Activated gamma-delta T cell treated with anti-CD3 and anti-CD28 coated beads, Interleukin-2, amount 50 U/mL, for 16 hours (primary cell): ENCODE measurements at regions not wholly inside any gene's neighbourhood (a gene's known extent, or its start where the extent isn't known, plus 50 kb on each side); places are given as distances from the start of the nearest gene placed in this dataset.
"Not testable (repeated sequence)": the region's sequence is repeated elsewhere in the genome, so short reads cannot be mapped to it uniquely, and the experiment has no call there.

ENCODE experiments used
- DNase-seq: peaks from one replicate; pipeline ENCODE4 v3.0.0-alpha.2; 2020; ENCODE audit warnings: low read depth

DNA sequence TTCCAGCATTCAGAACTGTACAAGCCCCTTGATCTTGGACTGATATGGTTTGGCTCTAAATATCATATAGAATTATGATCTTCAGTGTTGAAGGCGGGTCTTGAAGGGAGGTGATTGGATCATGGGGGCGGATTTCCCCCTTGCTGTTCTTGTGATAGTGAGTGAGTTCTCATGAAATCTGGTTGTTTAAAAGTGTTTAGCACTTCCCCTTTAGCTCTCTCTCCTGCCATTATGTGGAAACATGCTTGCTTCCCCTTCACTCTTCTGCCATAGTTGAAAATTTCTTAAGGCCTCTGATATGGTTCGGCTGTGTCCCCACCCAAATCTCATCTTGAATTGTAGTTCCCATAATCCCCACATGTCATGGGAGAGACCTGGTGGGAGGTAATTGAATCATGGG lies 305.3 kb upstream of the CYRIA start:
- not testable (repeated sequence) for DNase-seq

GRCh38 chr2:16962505-16962904 lies 296.9 kb upstream of the CYRIA start:
- no peak for DNase-seq

DNA sequence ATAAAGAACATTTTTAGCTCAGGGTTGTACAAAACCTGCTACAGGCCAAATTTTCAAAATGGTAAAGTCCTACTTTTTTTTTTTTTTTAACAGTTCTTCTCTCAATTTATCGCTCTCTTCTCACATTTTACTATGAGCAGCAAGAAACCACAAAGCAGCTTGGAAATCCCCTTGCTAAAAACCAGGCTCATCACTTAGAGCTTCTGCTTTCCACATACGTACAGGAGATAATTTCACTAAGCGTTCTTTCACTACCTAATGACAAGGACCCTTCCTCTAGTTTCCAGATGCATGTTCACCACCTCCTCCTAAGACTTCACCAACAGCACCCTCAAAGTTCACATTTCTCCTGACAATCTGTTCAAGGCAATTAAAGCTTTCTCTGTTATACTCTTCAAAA lies 294.9 kb upstream of the CYRIA start:
- no peak for DNase-seq

DNA sequence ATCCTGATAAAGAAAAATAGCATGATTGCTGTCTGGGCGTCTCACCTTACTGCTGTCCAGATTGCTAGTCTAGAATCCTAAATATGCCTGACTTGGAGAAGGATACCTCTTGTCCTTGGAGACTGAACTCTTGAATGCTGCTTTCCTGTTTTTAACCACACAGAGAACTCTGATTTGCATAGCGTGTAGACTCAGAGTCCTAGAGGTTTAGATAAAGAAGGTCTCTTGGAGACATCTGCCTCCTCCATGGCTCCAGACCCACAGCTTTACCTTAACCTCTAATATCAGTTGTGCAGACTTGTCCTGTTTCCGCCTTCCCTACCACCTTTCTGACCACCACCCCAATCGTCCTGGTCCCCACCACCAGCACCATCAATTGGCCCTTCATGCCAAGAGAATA lies 292.6 kb upstream of the CYRIA start:
- no peak for DNase-seq

DNA sequence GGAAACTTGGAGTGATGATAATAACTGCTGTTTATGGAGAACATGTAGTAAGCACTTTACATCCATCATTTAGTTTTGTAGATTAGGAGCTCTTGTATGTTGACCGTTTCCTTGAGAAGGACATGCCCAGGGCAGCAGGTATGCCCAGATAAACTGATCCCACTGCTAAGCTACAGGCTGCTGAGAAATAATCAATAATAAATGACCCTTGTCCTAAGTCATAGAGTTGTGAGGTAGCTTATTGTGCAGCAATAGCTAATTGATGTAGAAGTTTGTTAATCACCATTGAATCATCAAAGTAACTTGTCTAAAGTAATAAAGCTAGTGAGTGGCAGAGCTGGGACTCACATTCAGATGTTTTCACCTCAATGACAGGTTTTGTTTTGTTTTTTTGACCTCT lies 287.2 kb upstream of the CYRIA start:
- no peak for DNase-seq

GRCh38 chr2:16952368-16952767 lies 286.7 kb upstream of the CYRIA start:
- DNase-seq: no peak

GRCh38 chr2:16950436-16950835 lies 284.8 kb upstream of the CYRIA start:
- DNase-seq: no peak

DNA sequence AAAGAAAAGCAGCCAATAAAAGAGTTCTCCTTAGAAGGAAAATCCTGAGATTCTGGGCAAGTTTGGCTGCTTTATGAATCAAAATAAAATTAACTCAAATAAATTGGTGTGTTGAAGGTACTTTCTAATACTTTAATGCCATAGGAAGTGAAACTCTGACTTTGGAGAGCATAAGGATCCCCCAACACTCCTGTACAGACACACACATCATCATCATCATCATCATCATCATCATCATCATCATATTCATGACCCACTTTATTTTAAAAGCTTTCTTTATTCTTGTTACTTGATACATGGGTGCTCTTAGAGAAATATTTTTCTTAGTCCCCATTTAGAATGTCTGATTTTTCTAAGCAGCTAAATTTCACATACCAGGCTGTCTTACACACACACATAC lies 283.1 kb upstream of the CYRIA start:
- DNase-seq: no peak

- no peak for DNase-seq
Observed at GRCh38 chr2:16948053-16948452, 282.4 kb upstream of the CYRIA start.

GRCh38 chr2:16943279-16943958 lies 277.8 kb upstream of the CYRIA start:
- no peak for DNase-seq

DNA sequence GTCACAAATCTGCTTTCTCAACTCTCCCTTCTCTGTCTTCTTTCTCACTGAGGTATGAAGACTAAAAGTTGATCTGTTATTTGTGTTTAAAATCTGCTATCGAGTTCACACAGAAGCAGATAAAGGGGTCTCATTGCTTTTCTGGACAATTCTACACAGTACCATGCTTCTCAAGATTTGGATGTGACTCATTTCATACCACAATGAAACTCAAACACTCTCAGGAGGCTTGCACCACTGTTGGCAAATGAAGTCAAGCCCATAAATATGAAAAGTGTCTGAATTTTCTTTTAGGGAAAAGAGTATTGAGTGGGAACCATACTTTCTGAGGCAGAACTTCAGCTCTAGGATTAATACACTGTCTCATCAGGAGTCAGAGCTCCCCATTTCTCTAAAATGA lies 274.6 kb upstream of the CYRIA start:
- DNase-seq: no peak

GRCh38 chr2:16939771-16940170 lies 274.1 kb upstream of the CYRIA start:
- no peak for DNase-seq

- DNase-seq: no peak
Observed at GRCh38 chr2:16933355-16933754, 267.7 kb upstream of the CYRIA start.

DNA sequence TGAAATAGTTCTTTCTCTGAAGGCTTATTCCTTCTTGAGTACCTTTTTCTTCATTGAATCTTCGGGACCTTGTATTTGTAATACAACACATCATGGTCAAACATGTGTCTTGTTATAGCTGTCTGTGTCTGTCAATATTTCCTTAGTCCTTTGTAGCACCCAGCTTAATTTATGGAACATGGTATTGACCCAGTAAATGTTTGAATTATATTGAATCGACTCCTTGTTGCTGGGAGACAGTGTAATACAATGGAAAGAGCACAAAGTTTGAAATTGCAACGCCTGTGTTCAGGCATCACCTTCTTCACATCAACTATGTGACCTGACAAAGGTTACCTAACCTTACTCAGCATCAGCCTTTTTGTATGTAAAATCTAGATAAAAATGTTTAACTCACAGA lies 267.2 kb upstream of the CYRIA start:
- DNase-seq: no peak

DNA sequence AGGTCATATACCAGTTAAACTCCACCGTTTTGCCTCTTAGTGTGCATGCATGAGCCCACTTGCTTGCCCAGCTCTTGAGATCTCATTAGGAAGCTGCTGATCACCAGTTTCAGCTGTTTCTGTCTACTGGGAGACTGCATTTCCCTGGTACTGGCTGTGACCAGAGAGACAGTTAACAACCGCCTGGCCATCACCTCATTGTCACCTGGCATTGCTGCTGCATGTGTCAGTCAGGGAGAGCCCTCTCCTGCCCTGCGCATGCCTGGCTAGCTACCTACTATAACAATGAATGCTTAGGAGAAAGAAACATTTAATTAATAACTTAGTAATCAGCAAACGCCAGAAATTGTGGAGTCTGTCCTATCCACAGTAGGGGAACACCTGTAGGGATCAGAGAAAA lies 265.8 kb upstream of the CYRIA start:
- DNase-seq: no peak

GRCh38 chr2:16927398-16927797 lies 261.8 kb upstream of the CYRIA start:
- no peak for DNase-seq

- DNase-seq: no peak
Observed at GRCh38 chr2:16925145-16925544, 259.5 kb upstream of the CYRIA start.

GRCh38 chr2:16915341-16915755 lies 249.7 kb upstream of the CYRIA start:
- not testable (repeated sequence) for DNase-seq

GRCh38 chr2:16911746-16912145 lies 246.1 kb upstream of the CYRIA start:
- DNase-seq: no peak

GRCh38 chr2:16908656-16909055 lies 243.0 kb upstream of the CYRIA start:
- DNase-seq: no peak

- no peak for DNase-seq
Observed at GRCh38 chr2:16907645-16908282, 242.1 kb upstream of the CYRIA start.

DNA sequence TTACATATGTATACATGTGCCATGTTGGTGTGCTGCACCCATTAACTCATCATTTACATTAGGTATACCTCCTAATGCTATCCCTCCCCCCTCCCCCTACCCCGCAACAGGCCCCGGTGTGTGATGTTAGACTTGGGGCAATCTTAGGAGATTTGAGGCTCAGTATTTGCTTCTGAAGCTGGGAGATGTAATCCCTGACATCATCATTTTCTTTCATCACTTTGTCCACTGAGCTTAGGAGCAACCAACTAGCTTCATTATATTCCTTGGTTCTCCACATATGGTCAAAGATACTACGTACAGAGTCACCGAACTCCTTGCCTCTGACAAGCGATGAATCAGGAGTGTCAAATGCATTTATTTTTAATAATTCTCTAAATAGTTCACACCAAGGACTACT lies 239.7 kb upstream of the CYRIA start:
- not testable (repeated sequence) for DNase-seq

- no peak for DNase-seq
Observed at GRCh38 chr2:16900405-16901025, 234.9 kb upstream of the CYRIA start.

- DNase-seq: no peak
Observed at GRCh38 chr2:16899958-16900357, 234.3 kb upstream of the CYRIA start.
